Breast epithelium (tissue), 4 donors: ENCODE measurements at regions not wholly inside any gene's neighbourhood (a gene's known extent, or its start where the extent isn't known, plus 50 kb on each side); places are given as distances from the start of the nearest gene placed in this dataset.

Source experiments
- DNase-seq, 2 donors: peaks; one replicate each; pipeline ENCODE4 v3.0.0-alpha.2; 2019; ENCODE audit warnings: low spot score in 2 of 2
- H3K27ac ChIP-seq, 2 donors: fragments of 200-600 bp; sonication (generic) in 1 of 2; one replicate each; pipeline ENCODE4 v1.5.1; 2016 to 2019; ENCODE audit warnings: mild to moderate bottlenecking in 1 of 2
- H3K27me3 ChIP-seq, 2 donors: fragments of 200-600 bp; sonication (generic) in 1 of 2; one replicate each; pipeline versions ENCODE4 v1.5.1 to v1.6.0; 2017 to 2019; ENCODE audit warnings: control low read depth in 1 of 2, mild to moderate bottlenecking in 1 of 2
- H3K36me3 ChIP-seq: fragments of 200-600 bp; one replicate; pipeline ENCODE4 v1.5.1; 2019
- H3K4me1 ChIP-seq, 2 donors: fragments of 200-600 bp; sonication (generic); one replicate each; pipeline ENCODE4 v1.5.1; 2016 to 2019; ENCODE audit warnings: control low read depth in 1 of 2
- H3K4me3 ChIP-seq, 3 donors: fragments of 200-600 bp; sonication (generic); 1 replicate in 2 of 3; 2 replicates in 1 of 3; pipeline ENCODE4 v1.5.1; 2016 to 2019; ENCODE audit warnings: mild to moderate bottlenecking in 3 of 3, moderate library complexity in 2 of 3
- H3K9me3 ChIP-seq, 2 donors: fragments of 200-600 bp; sonication (generic) in 1 of 2; one replicate each; pipeline ENCODE4 v1.5.1; 2016 to 2019; ENCODE audit warnings: control low read depth in 1 of 2
- POLR2A ChIP-seq: fragments of 450-650 bp; IDR thresholded peaks from one replicate; pipeline ENCODE4 v1.6.1; 2016; ENCODE audit warnings: antibody characterized with exemption, mild to moderate bottlenecking, moderate library complexity
- POLR2AphosphoS5 ChIP-seq, 3 donors: sonication (generic); formaldehyde crosslinking; IDR thresholded peaks; one replicate each; pipeline ENCODE4 v1.6.1; 2017; ENCODE audit warnings: antibody characterized with exemption in 3 of 3
- intact Hi-C: fragments of 100-400 bp; cut with DNase I; formaldehyde crosslinking; loops from one replicate; pipeline ENCODE4 v1.15.1; 2023; ENCODE audit warnings: low total_unique reads
- TF ChIP-seq, protein P1 (sequence below), 3 donors: fragments of 450-650 bp; IDR thresholded peaks; one replicate each; pipeline ENCODE4 v1.5.1; 2016 to 2017; ENCODE audit warnings: antibody characterized with exemption in 3 of 3, mild to moderate bottlenecking in 3 of 3, moderate library complexity in 3 of 3

DNA sequence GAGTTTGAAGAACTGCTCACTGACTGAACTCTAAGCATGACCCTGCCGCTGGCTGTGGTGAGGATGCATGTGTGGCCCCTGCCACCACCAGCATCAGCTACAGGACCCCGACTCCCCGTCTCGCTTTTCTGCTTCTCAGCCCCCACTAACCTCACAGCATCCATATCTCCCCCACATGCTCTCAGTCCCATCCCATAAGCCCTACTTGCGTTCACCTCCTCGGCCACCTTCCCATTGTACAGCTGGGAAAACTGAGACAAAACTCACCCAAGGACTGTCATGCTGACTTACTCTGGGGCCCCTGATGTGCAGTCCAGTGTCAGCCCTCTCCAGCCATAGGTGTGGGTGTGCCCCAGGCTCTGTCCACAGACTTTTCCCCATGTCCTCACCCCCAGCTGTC is 104.2 kb upstream of the SH3BP4 start:
- no peak overlapping the region for H3K4me3 ChIP-seq
- H3K27ac ChIP-seq, result no peak overlapping the region
- H3K36me3 ChIP-seq, result no peaks in the 10 kb centered on the region
- intact Hi-C loops, result no loop called here
- no peaks in the 10 kb centered on the region for H3K27me3 ChIP-seq
- TF ChIP-seq POLR2A, result no peak
- no peak for TF ChIP-seq POLR2AphosphoS5 (IDR thresholded peaks at IDR 0.05)
- TF ChIP-seq, protein P1, sequence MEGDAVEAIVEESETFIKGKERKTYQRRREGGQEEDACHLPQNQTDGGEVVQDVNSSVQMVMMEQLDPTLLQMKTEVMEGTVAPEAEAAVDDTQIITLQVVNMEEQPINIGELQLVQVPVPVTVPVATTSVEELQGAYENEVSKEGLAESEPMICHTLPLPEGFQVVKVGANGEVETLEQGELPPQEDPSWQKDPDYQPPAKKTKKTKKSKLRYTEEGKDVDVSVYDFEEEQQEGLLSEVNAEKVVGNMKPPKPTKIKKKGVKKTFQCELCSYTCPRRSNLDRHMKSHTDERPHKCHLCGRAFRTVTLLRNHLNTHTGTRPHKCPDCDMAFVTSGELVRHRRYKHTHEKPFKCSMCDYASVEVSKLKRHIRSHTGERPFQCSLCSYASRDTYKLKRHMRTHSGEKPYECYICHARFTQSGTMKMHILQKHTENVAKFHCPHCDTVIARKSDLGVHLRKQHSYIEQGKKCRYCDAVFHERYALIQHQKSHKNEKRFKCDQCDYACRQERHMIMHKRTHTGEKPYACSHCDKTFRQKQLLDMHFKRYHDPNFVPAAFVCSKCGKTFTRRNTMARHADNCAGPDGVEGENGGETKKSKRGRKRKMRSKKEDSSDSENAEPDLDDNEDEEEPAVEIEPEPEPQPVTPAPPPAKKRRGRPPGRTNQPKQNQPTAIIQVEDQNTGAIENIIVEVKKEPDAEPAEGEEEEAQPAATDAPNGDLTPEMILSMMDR (IDR thresholded peaks at IDR 0.05), result no peak
- no peaks in the 10 kb centered on the region for H3K4me1 ChIP-seq
- DNase-seq, result no peak
- no peaks in the 10 kb centered on the region for H3K9me3 ChIP-seq

DNA sequence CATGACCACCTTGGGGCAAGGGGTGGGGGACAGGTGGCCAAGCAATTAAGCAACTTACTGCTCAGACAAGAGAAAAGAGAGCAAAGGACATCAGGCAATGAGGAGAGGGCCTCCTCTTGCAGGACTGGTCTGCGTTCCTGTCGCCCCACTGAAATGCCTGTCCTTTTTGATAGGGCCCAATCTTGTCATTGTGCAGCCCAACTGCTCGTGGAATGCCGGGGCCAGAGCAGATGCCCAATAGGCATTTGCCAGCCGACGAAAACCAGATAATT is 104.5 kb upstream of the SH3BP4 start:
- no peak for DNase-seq
- Histone ChIP-seq H3K4me3 (no peak overlapping the region), H3K27ac (no peak overlapping the region), H3K27me3 (no peaks in the 10 kb centered on the region), H3K9me3 (no peaks in the 10 kb centered on the region), H3K4me1 (no peaks in the 10 kb centered on the region), H3K36me3 (no peaks in the 10 kb centered on the region)
- TF ChIP-seq POLR2A (no peak), POLR2AphosphoS5 (IDR thresholded peaks at IDR 0.05) (no peak)
- TF ChIP-seq, protein P1 (IDR thresholded peaks at IDR 0.05), result no peak
- intact Hi-C loops, result no loop called here

DNA sequence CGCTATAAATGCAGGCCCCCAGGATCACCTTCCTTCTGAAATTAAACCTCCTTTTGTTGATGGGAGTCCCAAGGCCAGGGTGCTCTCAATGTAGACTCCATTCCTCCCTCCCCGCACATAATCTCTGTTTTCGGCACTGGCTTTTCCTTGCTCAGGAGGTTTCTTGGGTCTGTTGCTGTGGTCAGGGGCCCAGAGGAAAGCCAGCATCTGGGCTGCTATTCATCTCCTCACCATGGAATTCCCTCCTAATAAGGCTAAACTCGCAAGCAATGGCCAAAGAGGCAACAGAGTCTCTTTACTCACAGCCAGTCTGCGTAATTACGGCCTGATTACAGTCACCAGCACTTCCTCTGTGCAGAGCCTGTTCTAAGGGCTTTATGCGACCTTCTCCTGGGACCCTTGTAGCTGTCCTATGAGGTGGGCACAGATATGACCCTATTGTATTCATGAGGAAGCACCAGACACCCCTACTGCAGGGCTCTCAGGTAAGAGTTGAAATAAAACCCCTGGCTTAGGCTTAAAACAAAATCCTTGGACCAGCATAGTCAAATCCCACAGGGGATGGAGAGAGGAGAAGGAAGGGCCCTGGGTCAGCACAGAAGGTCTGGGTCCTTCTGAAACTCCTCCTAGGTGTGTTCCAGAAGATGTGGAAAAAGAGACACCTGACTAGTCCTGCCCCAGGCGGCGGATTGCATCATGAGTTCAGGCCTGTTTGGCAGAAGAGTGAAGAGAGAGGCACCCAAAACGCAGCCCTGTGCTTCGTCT is 105.0 kb upstream of the SH3BP4 start:
- DNase-seq, result no peak
- Histone ChIP-seq H3K4me1 (no peaks in the 10 kb centered on the region), H3K27me3 (no peaks in the 10 kb centered on the region), H3K27ac (no peak overlapping the region), H3K36me3 (no peaks in the 10 kb centered on the region), H3K4me3 (no peak overlapping the region), H3K9me3 (no peaks in the 10 kb centered on the region)
- TF ChIP-seq, protein P1 (IDR thresholded peaks at IDR 0.05), result no peak
- TF ChIP-seq POLR2A (no peak), POLR2AphosphoS5 (IDR thresholded peaks at IDR 0.05) (no peak)
- intact Hi-C loops, result no loop called here

DNA sequence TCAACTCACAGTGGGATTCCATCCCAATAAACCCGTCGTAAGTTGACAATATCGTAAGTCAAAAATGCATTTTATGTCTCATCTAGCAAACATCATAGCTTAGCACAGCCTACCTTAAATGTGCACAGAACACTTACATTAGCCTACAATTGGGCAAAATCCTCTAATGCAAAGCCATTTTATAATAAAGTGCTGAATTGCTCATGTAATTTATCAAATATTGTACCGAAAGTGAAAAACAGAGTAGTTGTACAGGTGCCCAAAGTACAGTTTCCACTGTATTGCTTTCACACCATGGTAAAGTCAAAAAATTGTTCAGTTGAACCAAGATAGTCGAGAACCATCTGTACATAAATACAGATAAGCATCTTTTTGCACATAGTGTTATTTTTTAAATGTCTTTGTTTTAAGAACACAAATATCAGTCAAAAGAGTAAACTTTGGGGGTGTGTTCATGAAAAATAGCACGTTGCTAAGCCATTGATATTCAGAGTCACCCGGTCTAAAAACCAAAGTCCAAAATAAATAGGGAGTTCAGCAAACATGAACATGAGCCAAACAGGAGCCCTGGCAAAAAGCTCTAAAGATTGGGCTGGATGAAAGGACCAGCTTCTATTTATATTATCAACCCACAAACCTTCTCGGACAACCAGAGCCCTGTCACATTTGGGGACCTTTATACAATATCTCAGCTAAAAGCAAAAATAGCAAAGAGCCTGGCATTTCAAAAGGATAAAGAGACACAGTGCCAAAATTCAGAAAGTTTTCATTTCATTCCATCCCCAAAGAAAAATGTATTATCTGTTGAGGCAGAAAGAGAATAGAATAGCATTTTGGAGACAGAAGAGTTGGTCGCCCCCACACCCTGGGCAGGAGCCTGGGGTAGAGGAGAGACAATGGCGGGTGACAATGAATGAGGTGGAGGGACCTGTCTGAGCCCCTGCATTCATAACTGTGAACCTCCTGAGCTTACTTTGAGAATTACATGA is 105.9 kb upstream of the SH3BP4 start:
- no peaks in the 10 kb centered on the region for H3K9me3 ChIP-seq
- H3K27me3 ChIP-seq, result no peaks in the 10 kb centered on the region
- no peak for DNase-seq
- H3K4me3 ChIP-seq, result no peak overlapping the region
- no peak overlapping the region for H3K27ac ChIP-seq
- no peaks in the 10 kb centered on the region for H3K36me3 ChIP-seq
- H3K4me1 ChIP-seq, result no peaks in the 10 kb centered on the region
- TF ChIP-seq, protein P1 (IDR thresholded peaks at IDR 0.05), result no peak
- TF ChIP-seq POLR2AphosphoS5 (IDR thresholded peaks at IDR 0.05), result no peak
- no peak for TF ChIP-seq POLR2A
- intact Hi-C loops, result no loop called here

DNA sequence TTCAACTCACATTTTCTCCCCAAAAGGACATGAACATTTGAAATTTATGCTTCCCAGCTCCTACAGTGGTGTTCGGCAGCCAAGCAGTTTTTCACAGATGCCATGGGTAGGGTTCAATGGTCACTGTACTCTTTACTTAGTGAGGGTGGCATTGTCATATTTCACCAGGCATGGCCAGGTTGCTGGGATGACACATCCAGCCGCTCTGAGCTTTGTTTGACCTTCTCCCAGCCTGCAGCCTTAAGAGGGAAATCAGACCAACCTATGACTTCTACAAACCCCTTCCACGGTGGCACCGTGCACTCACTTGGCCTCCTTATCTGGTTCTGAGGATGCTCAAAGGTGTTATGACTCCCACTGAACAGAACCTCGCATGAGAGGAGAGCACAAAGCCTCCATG is 108.4 kb upstream of the SH3BP4 start:
- intact Hi-C loops, result no loop called here
- TF ChIP-seq, protein P1 (IDR thresholded peaks at IDR 0.05), result no peak
- TF ChIP-seq POLR2A, result no peak
- TF ChIP-seq POLR2AphosphoS5 (IDR thresholded peaks at IDR 0.05), result no peak
- Histone ChIP-seq H3K27me3 (no peaks in the 10 kb centered on the region), H3K4me1 (no peaks in the 10 kb centered on the region), H3K9me3 (no peaks in the 10 kb centered on the region), H3K27ac (no peak overlapping the region), H3K36me3 (no peaks in the 10 kb centered on the region), H3K4me3 (no peak overlapping the region)
- no peak for DNase-seq
